GM19023 (cell line): ENCODE measurements at regions not wholly inside any gene's neighbourhood (a gene's known extent, or its start where the extent isn't known, plus 50 kb on each side); places are given as distances from the start of the nearest gene placed in this dataset.

Experiments used
- ATAC-seq: cut with Tn5 transposase; IDR thresholded peaks from one replicate; pipeline ENCODE4 v1.9.1; 2021; ENCODE audit warnings: mild to moderate bottlenecking, moderate library complexity; ENCODE audit not compliant: unreplicated experiment

GRCh38 chr18:78129260-78129659 lies 850.4 kb upstream of the SALL3 start:
- ATAC-seq: no peak

DNA sequence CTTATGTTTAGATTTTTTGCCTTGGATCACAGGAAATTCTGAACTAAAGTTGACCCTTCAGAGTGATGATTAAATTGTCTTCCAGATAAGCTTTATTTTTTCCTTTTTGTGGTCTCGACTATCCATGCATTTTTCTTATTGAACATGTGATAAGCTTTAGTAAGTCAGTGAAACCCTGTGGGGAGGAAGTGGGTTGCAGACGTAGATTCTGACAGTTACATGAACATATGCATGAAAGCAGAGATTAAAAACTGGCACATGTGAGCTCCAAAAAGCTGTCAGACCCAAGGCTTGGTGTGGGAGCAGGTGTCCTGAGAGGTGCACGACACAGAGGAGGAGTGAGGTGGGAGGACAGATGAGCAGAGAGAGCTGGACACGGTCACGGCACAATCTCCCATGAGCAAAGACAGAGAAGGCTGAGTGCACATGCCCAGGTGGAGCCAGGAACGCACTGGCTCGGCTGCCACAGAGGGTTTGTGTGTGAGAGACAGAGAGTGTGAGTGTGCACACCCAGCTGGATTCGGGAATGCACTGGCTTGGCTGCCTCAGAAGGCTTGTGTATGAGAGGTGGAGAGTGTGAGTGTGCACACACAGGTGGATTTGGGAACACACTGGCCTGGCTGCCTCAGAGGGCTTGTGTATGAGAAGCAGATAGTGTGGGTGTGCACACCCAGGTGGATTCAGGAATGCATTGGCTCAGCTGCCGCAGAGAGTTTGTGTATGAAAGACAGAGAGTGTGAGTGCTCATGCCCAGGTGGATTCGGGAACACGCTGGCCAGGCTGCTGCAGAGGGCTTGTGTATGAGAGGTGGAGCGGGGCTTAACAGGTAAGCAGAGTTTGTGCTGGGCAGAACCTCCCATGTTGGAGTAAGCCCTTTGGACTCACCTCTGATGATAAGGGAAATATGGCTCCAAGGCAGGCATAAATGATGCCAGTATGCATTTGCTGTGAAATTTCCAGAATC lies 849.1 kb upstream of the SALL3 start:
- no peak for ATAC-seq

- no peak for ATAC-seq
Measured at GRCh38 chr18:78133729-78134128, 845.9 kb upstream of the SALL3 start.

GRCh38 chr18:78136986-78137385 lies 842.6 kb upstream of the SALL3 start:
- no peak for ATAC-seq

DNA sequence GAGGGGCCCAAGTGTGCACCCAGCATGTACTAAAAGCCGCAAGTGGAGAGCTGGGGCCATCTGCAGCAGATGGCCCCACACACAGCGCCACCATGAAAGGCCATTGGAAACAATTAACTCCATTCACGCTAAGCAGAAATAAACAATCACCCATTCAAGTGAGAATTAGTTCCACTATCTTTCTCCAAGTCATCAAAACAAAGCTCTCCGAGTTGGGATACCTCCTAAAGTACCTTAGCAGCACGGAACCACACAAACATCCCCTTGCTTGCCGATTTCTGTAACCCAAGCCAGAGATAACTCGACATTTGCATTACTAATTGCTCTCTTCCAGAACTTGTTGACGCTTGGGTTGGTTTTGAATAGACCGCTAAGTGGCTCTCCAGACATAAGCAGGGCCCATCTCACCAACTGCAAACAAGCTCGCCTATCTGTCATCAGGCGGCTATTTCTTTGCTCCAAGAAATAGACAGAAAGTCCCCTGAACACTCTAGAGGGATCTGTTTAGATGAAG lies 840.6 kb upstream of the SALL3 start:
- no peak for ATAC-seq

DNA sequence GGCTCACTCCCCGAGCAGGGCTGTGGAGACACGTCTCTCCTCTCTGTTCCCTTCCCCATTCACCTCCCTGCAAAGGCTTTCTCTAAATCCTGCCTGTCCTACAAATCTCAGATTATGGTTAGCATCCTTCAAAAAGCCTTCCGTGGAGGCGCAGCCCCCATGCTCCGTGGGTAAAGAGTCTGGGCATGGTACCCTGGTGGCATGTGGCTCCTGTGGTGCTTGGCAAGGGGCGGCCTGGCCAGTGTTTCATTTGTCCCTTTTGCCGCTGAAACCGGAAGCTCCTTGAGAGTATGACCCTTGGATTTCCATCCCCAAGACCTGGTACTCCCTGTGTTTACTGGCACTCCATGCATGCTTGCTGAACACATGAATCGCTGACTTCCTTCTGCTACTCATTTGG lies 839.3 kb upstream of the SALL3 start:
- ATAC-seq: no peak

DNA sequence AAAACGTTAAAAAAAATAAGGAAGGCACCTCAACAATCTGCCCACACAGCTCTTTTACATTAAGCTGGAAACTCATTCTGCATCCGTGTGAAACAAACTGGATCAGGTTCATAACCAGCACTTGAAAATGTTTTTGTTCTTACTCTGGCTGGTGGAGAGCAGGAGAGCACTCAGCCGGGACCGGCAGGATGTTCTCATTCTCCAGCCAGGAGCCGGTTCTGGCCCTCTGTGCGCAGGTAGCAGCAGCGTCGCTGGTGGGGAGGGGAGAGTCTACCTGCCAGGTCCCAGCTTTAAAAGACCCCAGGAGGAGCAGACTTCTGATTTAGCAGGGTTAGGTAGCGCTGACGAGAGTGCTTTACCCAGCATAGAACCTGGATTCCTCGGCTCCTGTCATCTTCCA lies 834.9 kb upstream of the SALL3 start:
- no peak for ATAC-seq

DNA sequence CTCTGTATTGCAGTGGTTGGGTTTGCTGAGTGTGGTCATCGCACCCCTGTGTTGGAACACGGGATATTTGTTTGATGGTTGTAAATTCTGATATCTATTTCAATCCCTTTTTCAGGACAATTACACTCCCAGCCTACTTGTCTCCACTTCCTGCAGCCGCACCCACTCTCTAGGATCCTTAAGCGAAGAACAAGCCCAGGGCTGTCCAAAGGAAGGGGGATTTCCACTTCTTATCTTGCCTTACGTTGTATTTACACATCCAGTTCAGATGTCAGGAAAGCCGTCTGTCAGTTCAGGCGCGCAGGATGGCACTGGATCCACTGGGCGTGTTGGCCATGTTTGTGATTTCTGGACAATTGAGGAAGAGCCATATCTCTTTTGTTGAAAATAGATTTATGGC lies 834.5 kb upstream of the SALL3 start:
- no peak for ATAC-seq

DNA sequence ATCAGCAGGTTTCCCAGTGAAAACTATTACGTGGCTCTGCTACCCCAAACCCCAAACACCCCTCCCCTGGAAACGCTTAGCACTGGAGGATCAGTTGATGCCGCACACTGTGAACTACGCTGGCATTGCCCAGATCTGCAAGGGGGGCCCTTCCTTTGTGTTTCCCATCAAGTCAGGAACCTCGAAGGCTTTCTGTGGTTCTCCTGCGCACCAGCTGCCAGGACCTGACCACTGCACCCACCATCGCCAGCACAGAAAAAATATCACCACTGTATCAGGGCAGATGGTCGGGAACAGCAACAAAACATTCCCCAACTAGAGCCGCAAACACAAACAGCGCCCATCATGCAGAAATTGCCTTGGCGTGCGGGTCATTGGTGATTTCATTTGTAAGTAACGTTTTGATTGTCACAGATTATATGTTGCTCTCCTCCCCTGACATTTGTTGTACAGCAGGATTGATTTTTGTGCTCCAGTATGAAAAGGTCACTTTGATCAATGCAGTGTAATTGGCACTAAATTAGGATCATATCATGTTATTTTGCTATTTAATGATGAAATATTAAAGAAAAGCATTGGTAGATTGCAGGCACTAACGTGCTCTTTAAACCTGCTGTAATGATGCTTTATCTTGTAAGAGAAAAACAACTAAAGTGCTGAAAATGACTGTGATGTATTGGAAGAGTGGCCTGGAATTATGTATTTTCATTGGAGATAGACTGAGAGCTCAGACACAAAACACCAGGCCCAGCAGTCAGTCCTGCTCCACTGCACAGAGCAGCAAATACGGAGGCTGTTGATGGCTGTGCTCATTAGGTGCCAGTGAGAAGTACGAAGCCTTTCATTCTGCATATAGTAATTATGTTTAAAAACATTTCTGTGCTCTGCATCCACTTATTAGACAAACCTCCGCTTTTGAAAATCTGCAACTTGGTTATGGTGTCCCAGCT lies 833.2 kb upstream of the SALL3 start:
- ATAC-seq: no peak

- ATAC-seq: no peak
Measured at GRCh38 chr18:78150590-78150989, 829.0 kb upstream of the SALL3 start.

- no peak for ATAC-seq
Measured at GRCh38 chr18:78151234-78151633, 828.4 kb upstream of the SALL3 start.

DNA sequence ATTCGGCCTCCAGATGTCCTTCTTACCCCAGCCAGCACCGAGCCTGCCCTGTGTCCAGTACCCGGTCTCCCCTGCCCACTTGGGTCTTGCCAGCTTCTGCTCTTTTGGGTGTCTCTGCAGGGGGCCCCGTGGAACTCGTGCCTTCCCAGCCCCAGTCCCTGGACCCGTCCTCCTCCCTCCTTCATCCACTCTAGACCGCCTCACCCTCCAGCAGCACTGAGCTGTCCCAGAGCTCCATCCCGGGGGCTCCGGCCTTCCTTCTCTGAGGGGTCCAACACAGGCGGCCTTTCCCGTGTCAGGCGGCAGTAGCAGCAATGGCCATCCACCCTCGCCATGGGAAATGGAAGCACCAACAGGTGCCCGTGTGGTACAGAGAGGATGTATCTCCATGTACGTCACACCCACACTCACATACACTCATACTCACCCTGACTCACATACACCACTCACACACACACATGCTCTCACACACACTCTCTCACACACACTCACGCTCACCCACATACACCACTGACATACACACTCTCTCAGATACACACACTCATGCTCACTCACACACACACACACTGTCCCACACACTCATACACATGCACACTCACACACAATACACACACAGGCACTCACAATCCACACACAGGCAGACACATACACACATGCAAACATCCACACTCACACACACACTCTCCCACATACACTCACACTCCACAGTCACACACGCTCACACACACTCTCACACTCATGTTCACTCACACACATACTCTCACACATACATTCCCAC lies 827.5 kb upstream of the SALL3 start:
- ATAC-seq: no peak

- ATAC-seq: no peak
Measured at GRCh38 chr18:78153362-78153761, 826.3 kb upstream of the SALL3 start.

- ATAC-seq: no peak
Measured at GRCh38 chr18:78154444-78154843, 825.2 kb upstream of the SALL3 start.

DNA sequence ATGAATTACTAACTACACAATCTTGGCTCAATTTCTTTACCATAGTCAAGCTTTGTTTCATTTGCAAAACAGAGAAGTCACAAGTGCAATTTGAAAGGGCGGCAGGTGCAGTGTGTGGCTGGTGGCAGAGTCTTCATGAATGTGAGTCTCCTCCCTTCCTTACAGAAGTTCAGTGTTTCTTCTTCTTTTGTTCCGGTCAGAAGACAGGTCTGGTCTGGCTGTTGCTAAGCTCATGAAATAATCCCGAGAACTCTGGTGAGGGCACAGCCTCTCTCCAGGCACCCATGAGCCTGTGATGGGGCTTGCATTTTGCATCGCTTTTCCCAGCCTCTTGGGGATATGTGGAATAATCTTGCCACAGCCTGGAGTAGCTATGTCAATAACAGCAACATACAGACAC lies 824.8 kb upstream of the SALL3 start:
- no peak for ATAC-seq

DNA sequence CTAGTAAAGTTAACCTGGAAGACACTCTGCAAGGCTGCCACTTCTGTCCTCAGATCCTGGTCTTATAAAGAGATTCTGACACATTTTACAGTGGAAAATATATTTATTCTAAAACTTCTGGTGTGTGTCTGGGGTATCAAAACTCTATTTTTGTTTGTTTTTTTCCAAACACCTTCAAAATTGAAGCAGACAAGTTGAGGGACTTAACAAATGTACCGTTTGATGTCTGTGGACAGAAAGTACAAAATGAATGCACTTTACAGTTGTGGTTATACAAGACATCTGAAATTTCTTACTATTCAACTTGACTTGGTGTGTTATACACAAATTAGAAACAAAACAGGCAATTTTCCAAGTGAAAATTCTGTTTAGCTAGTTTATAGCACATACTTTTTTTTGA lies 823.2 kb upstream of the SALL3 start:
- ATAC-seq: no peak

DNA sequence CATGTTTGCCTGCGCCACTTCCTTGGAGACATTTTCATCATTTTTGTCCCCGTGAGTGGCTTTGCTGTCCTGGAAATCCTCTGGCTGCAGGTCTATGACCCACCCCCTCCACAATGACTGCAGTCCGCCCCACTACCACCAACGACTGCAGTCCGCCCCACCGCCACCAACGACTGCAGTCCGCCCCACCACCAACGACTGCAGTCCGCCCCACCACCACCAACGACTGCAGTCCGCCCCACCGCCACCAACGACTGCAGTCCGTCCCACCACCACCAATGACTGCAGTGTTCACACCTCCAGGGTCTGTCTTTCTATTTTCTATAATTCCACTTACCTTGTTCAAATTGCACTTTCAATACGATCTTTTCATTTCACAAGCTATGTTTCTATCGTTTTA lies 820.7 kb upstream of the SALL3 start:
- no peak for ATAC-seq

DNA sequence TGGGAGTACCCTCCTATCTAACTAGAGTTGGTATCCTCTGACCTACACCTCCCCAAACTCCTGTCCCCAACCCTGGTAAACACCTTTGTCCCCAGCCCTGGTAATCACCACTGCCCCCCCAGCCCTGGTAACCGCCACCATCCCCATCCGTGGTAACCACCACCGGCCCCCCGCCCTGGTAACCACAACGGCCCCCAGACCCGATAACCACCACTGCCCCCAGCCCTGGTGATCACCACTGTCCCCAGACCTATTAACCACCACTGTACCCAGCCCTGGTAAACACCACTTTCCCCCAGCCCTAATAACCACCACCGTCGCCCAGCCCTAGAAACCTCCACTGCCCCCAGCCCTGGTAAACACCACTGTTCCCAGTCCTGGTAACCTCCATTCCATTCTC lies 820.2 kb upstream of the SALL3 start:
- no peak for ATAC-seq

GRCh38 chr18:78160961-78161656 lies 818.5 kb upstream of the SALL3 start:
- ATAC-seq: no peak

DNA sequence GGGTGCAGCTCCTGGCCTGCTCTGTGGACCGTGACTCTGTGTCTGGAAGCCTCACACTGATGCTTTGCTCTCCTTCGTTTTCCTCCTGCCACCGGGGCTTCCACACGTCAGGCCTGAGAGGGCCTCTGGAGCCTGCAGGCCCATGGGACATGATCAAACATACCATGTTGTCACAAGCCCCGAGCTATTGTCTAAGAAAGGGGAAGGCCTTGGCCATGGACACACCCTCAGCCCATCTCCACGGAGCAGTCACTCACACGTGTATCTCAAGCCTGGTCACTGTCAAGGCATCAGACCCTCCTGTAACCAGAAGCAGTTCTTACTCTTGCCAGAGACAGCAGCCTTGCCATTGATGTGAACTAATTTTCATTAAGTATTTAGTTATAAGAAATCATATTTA lies 814.1 kb upstream of the SALL3 start:
- no peak for ATAC-seq
